K562 (cell line): ENCODE measurements at regions not wholly inside any gene's neighbourhood (a gene's known extent, or its start where the extent isn't known, plus 50 kb on each side); places are given as distances from the start of the nearest gene placed in this dataset.
A peak's percentile ranks its signal among the peaks of the same experiment; 100 is the strongest.

Experiments used
- ATF7 ChIP-seq: fragments of 450-650 bp; IDR thresholded peaks from 2 replicates; pipeline ENCODE4 v1.7.1; 2014; ENCODE audit warnings: mild to moderate bottlenecking, moderate library complexity
- CBFA2T3 ChIP-seq: fragments of 450-650 bp; IDR thresholded peaks from 2 replicates; pipeline ENCODE4 v1.6.1; 2017
- HBP1 ChIP-seq: fragments of 450-650 bp; formaldehyde crosslinking; IDR thresholded peaks from 2 replicates; pipeline ENCODE4 v1.4.0; 2022; ENCODE audit warnings: missing genetic modification characterization
- JUN ChIP-seq, 2 experiments: sonication (generic) in 1 of 2; formaldehyde crosslinking in 1 of 2; IDR thresholded peaks; 2 replicates each; pipeline versions ENCODE4 v1.6.1 to v1.8.0; 2012 to 2022; ENCODE audit warnings: borderline replicate concordance in 2 of 2, mild to moderate bottlenecking in 2 of 2, improper control_type of control experiment in 1 of 2, low read depth in 1 of 2, low read length in 1 of 2, missing genetic modification reagents in 1 of 2
- PCBP2 ChIP-seq: fragments of 200-400 bp; formaldehyde crosslinking; IDR thresholded peaks from 2 replicates; pipeline ENCODE4 v1.6.1; 2018; ENCODE audit warnings: low read length, low read depth, mild to moderate bottlenecking, moderate library complexity; ENCODE audit not compliant: poor library complexity, severe bottlenecking
- PRPF4 ChIP-seq: fragments of 200-400 bp; formaldehyde crosslinking; IDR thresholded peaks from one replicate; pipeline ENCODE4 v1.6.1; 2017; ENCODE audit warnings: low read length, low read depth, mild to moderate bottlenecking; ENCODE audit not compliant: insufficient read depth, poor library complexity, severe bottlenecking
- SMAD2 ChIP-seq: fragments of 150-350 bp; IDR thresholded peaks from 2 replicates; pipeline ENCODE4 v1.6.1; 2014; ENCODE audit warnings: low read depth, mild to moderate bottlenecking, low read length
- TBP ChIP-seq: optimal IDR thresholded peaks from 2 replicates; pipeline ENCODE3; 2011; ENCODE audit warnings: low read depth, low read length, improper control_type of control experiment
- ZFP36 ChIP-seq: fragments of 150-350 bp; IDR thresholded peaks from 2 replicates; pipeline ENCODE4 v1.6.1; 2018; ENCODE audit warnings: low read length, low read depth; ENCODE audit not compliant: partially characterized antibody
- ZKSCAN8 ChIP-seq: fragments of 200-800 bp; sonication (Bioruptor generic); IDR thresholded peaks from 2 replicates; pipeline ENCODE4 v1.6.1; 2016; ENCODE audit warnings: missing genetic modification characterization, missing compliant biosample characterization
- ZNF232 ChIP-seq: sonication (generic); formaldehyde crosslinking; IDR thresholded peaks from 2 replicates; pipeline ENCODE4 v1.8.0; 2022; ENCODE audit warnings: mild to moderate bottlenecking, missing genetic modification reagents
- ZNF318 ChIP-seq, 2 experiments: fragments of 450-650 bp; IDR thresholded peaks; 2 replicates each; pipeline ENCODE4 v1.6.1; 2016; ENCODE audit warnings: mild to moderate bottlenecking in 2 of 2, borderline replicate concordance in 1 of 2, low read depth in 1 of 2, moderate library complexity in 1 of 2
- ZNF75A ChIP-seq: fragments of 450-650 bp; formaldehyde crosslinking; IDR thresholded peaks from 2 replicates; pipeline ENCODE4 v1.4.0; 2020; ENCODE audit warnings: mild to moderate bottlenecking
- TF ChIP-seq, protein P1 (sequence below), 3 experiments: fragments of 200-800 bp in 1 of 3; fragments of 250-450 bp in 1 of 3; fragments of 450-650 bp in 1 of 3; sonication (Bioruptor Pico) in 1 of 3; sonication (Bioruptor generic) in 1 of 3; formaldehyde crosslinking in 1 of 3; IDR thresholded peaks; 2 replicates each; pipeline versions ENCODE4 v1.6.1 to v1.8.0; 2016 to 2022; ENCODE audit warnings: mild to moderate bottlenecking in 2 of 3, missing genetic modification characterization in 2 of 3, missing compliant biosample characterization in 1 of 3, moderate library complexity in 1 of 3

DNA sequence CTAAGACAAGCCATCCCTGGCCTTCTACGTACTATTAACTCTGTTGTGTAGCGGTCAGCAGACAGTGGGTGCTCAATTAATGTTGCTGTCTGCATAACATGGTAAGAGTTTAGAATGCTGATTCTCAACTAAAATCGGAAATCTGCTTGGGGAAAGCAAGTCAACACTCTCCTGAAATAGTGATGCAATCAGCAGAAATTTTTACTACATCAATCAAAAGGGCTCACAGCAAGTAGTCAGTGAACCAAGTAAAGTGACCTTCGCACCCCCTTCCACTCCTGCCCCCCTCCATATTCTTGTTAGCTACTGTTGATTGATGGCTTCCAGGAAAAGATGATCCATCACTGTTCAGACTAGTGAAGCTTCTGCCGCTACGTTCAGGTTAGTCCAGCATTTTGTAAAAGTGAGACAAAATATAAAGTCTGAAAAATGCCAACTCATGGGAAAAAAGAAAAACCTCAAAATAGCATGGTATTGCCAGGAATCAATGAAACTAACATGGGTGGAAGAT is 247.9 kb downstream of the HNRNPD start (continued):
- peak in 1 of 2 experiments; percentile 43; a peak in 1 of 4 replicates for TF ChIP-seq ZNF318 (IDR thresholded peaks at IDR 0.05; ENCODE audit: borderline replicate concordance in 1 of 2, low read depth in 1 of 2)
- no peak for TF ChIP-seq ZFP36
- TF ChIP-seq ATF7, result peak; percentile 82
- TF ChIP-seq CBFA2T3, result no peak
- TF ChIP-seq SMAD2, result no peak
- no peak for TF ChIP-seq PCBP2
- TF ChIP-seq ZNF232 (CRISPR knock-in tag), result no peak
- TF ChIP-seq ZKSCAN8 (CRISPR knock-in tag), result peak; percentile 89; the same call in 1 of the 2 replicates
- no peak for TF ChIP-seq HBP1 (CRISPR knock-in tag)
- TF ChIP-seq, protein P1, sequence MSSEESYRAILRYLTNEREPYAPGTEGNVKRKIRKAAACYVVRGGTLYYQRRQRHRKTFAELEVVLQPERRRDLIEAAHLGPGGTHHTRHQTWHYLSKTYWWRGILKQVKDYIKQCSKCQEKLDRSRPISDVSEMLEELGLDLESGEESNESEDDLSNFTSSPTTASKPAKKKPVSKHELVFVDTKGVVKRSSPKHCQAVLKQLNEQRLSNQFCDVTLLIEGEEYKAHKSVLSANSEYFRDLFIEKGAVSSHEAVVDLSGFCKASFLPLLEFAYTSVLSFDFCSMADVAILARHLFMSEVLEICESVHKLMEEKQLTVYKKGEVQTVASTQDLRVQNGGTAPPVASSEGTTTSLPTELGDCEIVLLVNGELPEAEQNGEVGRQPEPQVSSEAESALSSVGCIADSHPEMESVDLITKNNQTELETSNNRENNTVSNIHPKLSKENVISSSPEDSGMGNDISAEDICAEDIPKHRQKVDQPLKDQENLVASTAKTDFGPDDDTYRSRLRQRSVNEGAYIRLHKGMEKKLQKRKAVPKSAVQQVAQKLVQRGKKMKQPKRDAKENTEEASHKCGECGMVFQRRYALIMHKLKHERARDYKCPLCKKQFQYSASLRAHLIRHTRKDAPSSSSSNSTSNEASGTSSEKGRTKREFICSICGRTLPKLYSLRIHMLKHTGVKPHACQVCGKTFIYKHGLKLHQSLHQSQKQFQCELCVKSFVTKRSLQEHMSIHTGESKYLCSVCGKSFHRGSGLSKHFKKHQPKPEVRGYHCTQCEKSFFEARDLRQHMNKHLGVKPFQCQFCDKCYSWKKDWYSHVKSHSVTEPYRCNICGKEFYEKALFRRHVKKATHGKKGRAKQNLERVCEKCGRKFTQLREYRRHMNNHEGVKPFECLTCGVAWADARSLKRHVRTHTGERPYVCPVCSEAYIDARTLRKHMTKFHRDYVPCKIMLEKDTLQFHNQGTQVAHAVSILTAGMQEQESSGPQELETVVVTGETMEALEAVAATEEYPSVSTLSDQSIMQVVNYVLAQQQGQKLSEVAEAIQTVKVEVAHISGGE (CRISPR knock-in tag; IDR thresholded peaks at IDR 0.05), result no peak
- TF ChIP-seq PRPF4, result no peak
- no peak for TF ChIP-seq JUN (IDR thresholded peaks at IDR 0.05; ENCODE audit: borderline replicate concordance, low read depth, low read length)
- no peak for TF ChIP-seq JUN (CRISPR knock-in tag; IDR thresholded peaks at IDR 0.05; ENCODE audit: borderline replicate concordance)
- no peak for TF ChIP-seq ZNF75A (CRISPR knock-in tag)
- no peak for TF ChIP-seq TBP
